ENCODE measurements at regions not wholly inside any gene's neighbourhood (a gene's known extent, or its start where the extent isn't known, plus 50 kb on each side); places are given as distances from the start of the nearest gene placed in this dataset.
A peak's percentile ranks its signal among the peaks of the same experiment; 100 is the strongest.
"Not testable (repeated sequence)": the region's sequence is repeated elsewhere in the genome, so short reads cannot be mapped to it uniquely, and the experiment has no call there.

GRCh38 chr17:33574942-33575445, 281.9 kb upstream of the ASIC2 start:
- DNase-seq: no peak

GRCh38 chr17:33579740-33580139, 286.6 kb upstream of the ASIC2 start:
- not testable (repeated sequence) for DNase-seq

GRCh38 chr17:33580215-33580614, 287.1 kb upstream of the ASIC2 start:
- DNase-seq: no peak

GRCh38 chr17:33582661-33583060, 289.6 kb upstream of the ASIC2 start:
- DNase-seq: no peak

- DNase-seq: no peak
Measured at GRCh38 chr17:33583518-33584417, 290.7 kb upstream of the ASIC2 start.

- no peak for DNase-seq
Measured at GRCh38 chr17:33593991-33594390, 300.9 kb upstream of the ASIC2 start.

GRCh38 chr17:33595828-33596227, 302.7 kb upstream of the ASIC2 start:
- no peak for DNase-seq

- DNase-seq: no peak
Measured at GRCh38 chr17:33596899-33597298, 303.8 kb upstream of the ASIC2 start.

GRCh38 chr17:33598797-33599196, 305.7 kb upstream of the ASIC2 start:
- DNase-seq: no peak

GRCh38 chr17:33602981-33603380, 309.9 kb upstream of the ASIC2 start:
- no peak for DNase-seq

GRCh38 chr17:33603789-33604188, 310.7 kb upstream of the ASIC2 start:
- DNase-seq: no peak

GRCh38 chr17:33611532-33611931, 318.4 kb upstream of the ASIC2 start:
- DNase-seq: no peak

GRCh38 chr17:33615861-33616260, 322.8 kb upstream of the ASIC2 start:
- no peak for DNase-seq

GRCh38 chr17:33623841-33624240, 330.7 kb upstream of the ASIC2 start:
- no peak for DNase-seq

GRCh38 chr17:33628500-33629346, 335.6 kb upstream of the ASIC2 start:
- DNase-seq: no peak

- DNase-seq: no peak
Measured at GRCh38 chr17:33633446-33633845, 340.4 kb upstream of the ASIC2 start.

GRCh38 chr17:33637534-33637933, 344.4 kb upstream of the ASIC2 start:
- no peak for DNase-seq

- DNase-seq: peak; percentile 52
Measured at GRCh38 chr17:33639103-33639880, 346.2 kb upstream of the ASIC2 start.

- no peak for DNase-seq
Measured at GRCh38 chr17:33640629-33641028, 347.5 kb upstream of the ASIC2 start.

- DNase-seq: peak; percentile 19
Measured at GRCh38 chr17:33642002-33642401, 348.9 kb upstream of the ASIC2 start.

- DNase-seq: peak; percentile 50
Measured at GRCh38 chr17:33647956-33648355, 354.9 kb upstream of the ASIC2 start.

- DNase-seq: no peak
Measured at GRCh38 chr17:33650304-33650703, 357.2 kb upstream of the ASIC2 start.

GRCh38 chr17:33651686-33652085, 358.6 kb upstream of the ASIC2 start:
- no peak for DNase-seq
